PC-9 (cell line): ENCODE measurements at regions not wholly inside any gene's neighbourhood (a gene's known extent, or its start where the extent isn't known, plus 50 kb on each side); places are given as distances from the start of the nearest gene placed in this dataset.

Experiments
- EZH2 ChIP-seq: fragments of 200-600 bp; sonication (generic); IDR thresholded peaks from 2 replicates; pipeline ENCODE4 v1.8.0; 2017; ENCODE audit warnings: antibody characterized with exemption, low read depth
- TF ChIP-seq, protein P1 (sequence below): fragments of 200-600 bp; sonication (generic); conservative IDR thresholded peaks from 2 replicates; pipeline ENCODE4 v1.6.1; 2017; ENCODE audit warnings: mixed run types, antibody characterized with exemption, mild to moderate bottlenecking, moderate library complexity

DNA sequence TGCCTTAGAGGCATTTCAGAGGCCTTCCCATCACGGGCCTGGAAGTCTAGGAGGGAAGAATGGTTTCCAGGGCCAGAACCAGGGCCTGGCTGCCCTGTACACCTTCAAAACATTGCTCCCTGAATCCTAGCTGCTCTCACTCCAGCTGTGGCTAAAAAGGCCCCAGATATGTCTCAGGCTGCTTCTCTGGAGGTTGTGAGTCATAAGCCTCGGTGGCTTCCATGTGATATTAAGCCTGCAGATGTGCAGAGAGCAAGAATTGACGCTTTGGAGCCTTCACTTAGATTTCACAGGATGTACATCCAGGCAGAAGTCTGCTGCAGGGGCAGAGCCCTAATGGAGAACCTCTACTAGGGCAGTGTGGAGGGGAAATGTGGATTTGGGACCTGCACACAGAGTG, 502.5 kb downstream of the GRXCR1 start:
- TF ChIP-seq, protein P1, sequence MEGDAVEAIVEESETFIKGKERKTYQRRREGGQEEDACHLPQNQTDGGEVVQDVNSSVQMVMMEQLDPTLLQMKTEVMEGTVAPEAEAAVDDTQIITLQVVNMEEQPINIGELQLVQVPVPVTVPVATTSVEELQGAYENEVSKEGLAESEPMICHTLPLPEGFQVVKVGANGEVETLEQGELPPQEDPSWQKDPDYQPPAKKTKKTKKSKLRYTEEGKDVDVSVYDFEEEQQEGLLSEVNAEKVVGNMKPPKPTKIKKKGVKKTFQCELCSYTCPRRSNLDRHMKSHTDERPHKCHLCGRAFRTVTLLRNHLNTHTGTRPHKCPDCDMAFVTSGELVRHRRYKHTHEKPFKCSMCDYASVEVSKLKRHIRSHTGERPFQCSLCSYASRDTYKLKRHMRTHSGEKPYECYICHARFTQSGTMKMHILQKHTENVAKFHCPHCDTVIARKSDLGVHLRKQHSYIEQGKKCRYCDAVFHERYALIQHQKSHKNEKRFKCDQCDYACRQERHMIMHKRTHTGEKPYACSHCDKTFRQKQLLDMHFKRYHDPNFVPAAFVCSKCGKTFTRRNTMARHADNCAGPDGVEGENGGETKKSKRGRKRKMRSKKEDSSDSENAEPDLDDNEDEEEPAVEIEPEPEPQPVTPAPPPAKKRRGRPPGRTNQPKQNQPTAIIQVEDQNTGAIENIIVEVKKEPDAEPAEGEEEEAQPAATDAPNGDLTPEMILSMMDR = no peak
- no peak for TF ChIP-seq EZH2
